ENCODE measurements at regions not wholly inside any gene's neighbourhood (a gene's known extent, or its start where the extent isn't known, plus 50 kb on each side); places are given as distances from the start of the nearest gene placed in this dataset.

GRCh38 chrX:150160656-150161055, 202.5 kb upstream of the MAMLD1 start:
- Histone ChIP-seq H3K4me3 (ENCODE audit: low read depth in 2 of 2, low read length in 1 of 2) (no peak overlapping the region), H3K27ac (ENCODE audit: low read depth in 2 of 2, low read length in 1 of 2) (no peak overlapping the region), H3K4me2 (no peak overlapping the region), H3F3A (replicated peaks; ENCODE audit: insufficient read depth) (no peaks in the 10 kb centered on the region), H3K9me2 (no peaks in the 10 kb centered on the region), H3K79me2 (ENCODE audit: insufficient read depth) (no peaks in the 10 kb centered on the region), H3K27me3 (ENCODE audit: insufficient read depth) (no peaks in the 10 kb centered on the region), H3K9me3 (no peaks in the 10 kb centered on the region), H3K9ac (no peak overlapping the region), H2AFZ (ENCODE audit: low read depth) (no peak overlapping the region), H3K36me3 (replicated peaks in 1 of 2; ENCODE audit: control insufficient read depth in 1 of 2, insufficient read depth in 2 of 2, low read length in 1 of 2) (no peaks in the 10 kb centered on the region), H4K20me1 (ENCODE audit: insufficient read depth) (no peaks in the 10 kb centered on the region), H3K4me1 (ENCODE audit: control insufficient read depth in 1 of 2, insufficient read depth in 2 of 2, low read depth in 1 of 2, low read length in 1 of 2) (peaks cover 0 to 25% of the 10 kb centered on the region in 2 experiments; a peak in 1 of 4 replicates)
- no peak for DNase-seq
- ChIA-PET CTCF (no interaction called here), POLR2A (no interaction called here)
- TF ChIP-seq USF2 (IDR thresholded peaks at IDR 0.05; ENCODE audit: borderline replicate concordance, low read depth, low read length), result no peak
- no peak for TF ChIP-seq GABPA (IDR thresholded peaks at IDR 0.05; ENCODE audit: low read depth)
- TF ChIP-seq NRF1 (IDR thresholded peaks at IDR 0.05; ENCODE audit: low read depth, low read length), result no peak
- no peak for TF ChIP-seq CHD2 (IDR thresholded peaks at IDR 0.05; ENCODE audit: low read length, partially characterized antibody)
- TF ChIP-seq CTCF (IDR thresholded peaks at IDR 0.05), result no peak
- no peak for TF ChIP-seq RFX5 (IDR thresholded peaks at IDR 0.05; ENCODE audit: low read length)
- TF ChIP-seq RCOR1 (IDR thresholded peaks at IDR 0.05; ENCODE audit: low read length), result no peak
- no peak for TF ChIP-seq YY1 (IDR thresholded peaks at IDR 0.05; ENCODE audit: low read depth)
- TF ChIP-seq FOSL2 (IDR thresholded peaks at IDR 0.05; ENCODE audit: borderline replicate concordance, low read depth), result no peak
- TF ChIP-seq EP300 (IDR thresholded peaks at IDR 0.05; ENCODE audit: borderline replicate concordance in 1 of 2, low read depth in 1 of 2, low read length in 1 of 2), result no peak
- no peak for TF ChIP-seq TEAD4 (IDR thresholded peaks at IDR 0.05; ENCODE audit: borderline replicate concordance, insufficient read depth)

- H3K4me1 ChIP-seq (ENCODE audit: control insufficient read depth in 1 of 2, insufficient read depth in 2 of 2, low read depth in 1 of 2, low read length in 1 of 2), result peaks cover 0 to 21% of the 10 kb centered on the region in 2 experiments; a peak in 1 of 4 replicates
- TF ChIP-seq YY1 (IDR thresholded peaks at IDR 0.05; ENCODE audit: low read depth) (no peak), RAD21 (IDR thresholded peaks at IDR 0.05; ENCODE audit: low read length) (no peak), SIN3A (IDR thresholded peaks at IDR 0.05; ENCODE audit: borderline replicate concordance, low read depth, low read length) (no peak), RFX5 (IDR thresholded peaks at IDR 0.05; ENCODE audit: low read length) (no peak), GATA2 (CRISPR knock-in tag; IDR thresholded peaks at IDR 0.05) (no peak), TEAD4 (IDR thresholded peaks at IDR 0.05; ENCODE audit: borderline replicate concordance, insufficient read depth) (no peak), NFIC (IDR thresholded peaks at IDR 0.05; ENCODE audit: borderline replicate concordance) (no peak), REST (IDR thresholded peaks at IDR 0.05; ENCODE audit: low read depth, low read length) (no peak), USF2 (IDR thresholded peaks at IDR 0.05; ENCODE audit: borderline replicate concordance, low read depth, low read length) (no peak), POLR2AphosphoS5 (IDR thresholded peaks at IDR 0.05; ENCODE audit: low read depth, low read length) (no peak), MXI1 (IDR thresholded peaks at IDR 0.05; ENCODE audit: low read depth, low read length) (no peak), FOSL2 (IDR thresholded peaks at IDR 0.05; ENCODE audit: borderline replicate concordance, low read depth) (no peak)
- POLR2A ChIA-PET, result no interaction called here
- CTCF ChIA-PET, result no interaction called here
- DNase-seq, result no peak
- H3K9me2 ChIP-seq, result no peaks in the 10 kb centered on the region
- H3K36me3 ChIP-seq (replicated peaks in 1 of 2; ENCODE audit: control insufficient read depth in 1 of 2, insufficient read depth in 2 of 2, low read length in 1 of 2), result no peaks in the 10 kb centered on the region
- no peaks in the 10 kb centered on the region for H4K20me1 ChIP-seq (ENCODE audit: insufficient read depth)
- H3K27ac ChIP-seq (ENCODE audit: low read depth in 2 of 2, low read length in 1 of 2), result no peak overlapping the region
- H3K9ac ChIP-seq, result no peak overlapping the region
- H3K4me3 ChIP-seq (ENCODE audit: low read depth in 2 of 2, low read length in 1 of 2), result no peak overlapping the region
- no peak overlapping the region for H2AFZ ChIP-seq (ENCODE audit: low read depth)
- no peaks in the 10 kb centered on the region for H3K9me3 ChIP-seq
- no peaks in the 10 kb centered on the region for H3K79me2 ChIP-seq (ENCODE audit: insufficient read depth)
- H3F3A ChIP-seq (replicated peaks; ENCODE audit: insufficient read depth), result no peaks in the 10 kb centered on the region
- no peak overlapping the region for H3K4me2 ChIP-seq
- no peaks in the 10 kb centered on the region for H3K27me3 ChIP-seq (ENCODE audit: insufficient read depth)
- WGBS (ENCODE audit: low lambda C conversion rate), result 35% methylated on average over 1 of the region's 1 CpG
Observed at GRCh38 chrX:150161193-150161592, 201.9 kb upstream of the MAMLD1 start.
